NCI-H774 (cell line): ENCODE measurements at regions not wholly inside any gene's neighbourhood (a gene's known extent, or its start where the extent isn't known, plus 50 kb on each side); places are given as distances from the start of the nearest gene placed in this dataset.

Experiments used
- DNase-seq: peaks from one replicate; lab custom pipeline; 2025; lab: John Stamatoyannopoulos, UW

DNA sequence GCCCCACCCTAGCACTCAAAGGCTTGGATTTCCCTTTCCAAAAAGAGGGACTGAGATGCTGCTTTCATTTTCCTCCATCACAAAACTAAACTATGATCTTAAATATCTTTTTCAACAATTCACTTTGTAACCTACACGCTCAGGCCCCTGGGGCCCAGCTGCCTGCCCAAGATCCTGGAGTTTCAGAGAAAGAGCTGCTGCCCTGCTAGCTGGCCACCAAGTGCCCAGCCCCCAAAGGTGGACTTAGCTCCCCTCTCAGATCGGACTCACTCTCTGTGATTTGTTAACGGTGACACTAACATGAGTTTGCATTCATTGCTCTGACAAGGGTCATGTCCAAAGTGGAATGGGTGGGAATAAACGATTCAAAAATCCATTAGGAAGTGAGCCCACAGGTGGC, 119.6 kb upstream of the SMAD3 start:
- no peak for DNase-seq

DNA sequence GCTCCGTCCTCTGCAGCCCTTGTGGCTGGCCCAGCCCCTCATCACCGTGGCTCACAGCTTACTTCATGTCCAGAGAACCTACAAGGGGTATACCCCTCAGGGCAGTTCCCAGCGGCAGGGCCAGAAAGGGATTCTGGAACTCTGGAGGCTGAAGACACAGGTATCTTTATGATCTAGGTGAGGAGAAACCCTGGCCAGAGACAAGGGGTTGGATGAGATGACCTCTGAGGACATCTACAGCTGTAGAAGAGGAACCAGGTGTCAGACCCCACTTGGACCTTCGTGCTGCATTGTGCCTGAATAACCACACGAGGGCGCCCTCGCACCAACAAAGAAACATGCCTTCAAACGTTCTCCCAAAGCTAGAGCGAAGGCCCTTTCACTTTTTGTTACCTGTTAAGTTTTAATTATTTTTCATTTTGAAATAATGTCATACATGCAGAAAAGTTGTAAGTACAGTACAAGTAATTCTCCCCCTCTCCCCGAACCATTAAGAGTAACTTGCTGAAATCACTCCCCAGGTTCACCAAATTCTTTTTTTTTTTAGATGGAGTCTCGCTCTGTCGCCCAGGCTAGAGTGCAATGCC, 118.7 kb upstream of the SMAD3 start:
- DNase-seq: peak; percentile 37

DNA sequence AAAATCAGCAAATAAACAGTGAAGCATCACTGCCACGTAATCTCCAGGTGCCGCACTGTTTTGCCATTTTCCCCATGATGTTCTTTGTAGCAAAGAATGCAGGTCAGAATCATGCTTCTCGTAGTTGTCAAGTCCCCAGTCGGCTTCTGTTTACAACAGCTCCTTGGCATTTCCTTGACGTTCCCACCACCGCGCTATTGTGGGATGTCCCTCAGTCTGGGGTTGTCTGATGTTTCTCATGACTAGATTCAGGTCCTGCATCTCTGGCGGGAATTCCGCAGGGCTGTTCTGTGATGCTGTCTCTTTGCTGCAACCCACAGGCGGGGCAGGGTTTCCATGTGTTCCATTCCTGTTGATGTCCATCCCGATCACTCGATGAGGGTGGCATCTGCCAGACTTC, 117.9 kb upstream of the SMAD3 start:
- no peak for DNase-seq

DNA sequence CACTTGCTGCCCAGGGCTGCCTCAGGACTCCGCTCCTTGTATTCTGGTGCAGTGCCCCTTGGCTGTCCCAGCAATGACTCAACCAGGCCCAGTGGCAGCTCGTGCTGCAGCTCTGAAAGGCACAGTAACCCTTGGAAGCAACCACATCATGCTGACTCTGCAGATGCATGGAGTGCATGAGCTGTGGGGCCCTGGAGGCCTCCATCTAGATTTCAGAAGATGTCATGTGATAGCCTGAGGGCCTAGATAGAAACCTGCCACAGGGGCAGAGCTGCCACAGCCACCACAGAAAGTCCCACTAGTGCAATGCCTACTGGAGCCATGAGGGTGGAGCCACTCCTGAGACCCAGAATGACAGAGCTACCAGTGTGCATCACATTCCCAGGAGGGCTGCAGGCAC, 117.1 kb upstream of the SMAD3 start:
- no peak for DNase-seq

DNA sequence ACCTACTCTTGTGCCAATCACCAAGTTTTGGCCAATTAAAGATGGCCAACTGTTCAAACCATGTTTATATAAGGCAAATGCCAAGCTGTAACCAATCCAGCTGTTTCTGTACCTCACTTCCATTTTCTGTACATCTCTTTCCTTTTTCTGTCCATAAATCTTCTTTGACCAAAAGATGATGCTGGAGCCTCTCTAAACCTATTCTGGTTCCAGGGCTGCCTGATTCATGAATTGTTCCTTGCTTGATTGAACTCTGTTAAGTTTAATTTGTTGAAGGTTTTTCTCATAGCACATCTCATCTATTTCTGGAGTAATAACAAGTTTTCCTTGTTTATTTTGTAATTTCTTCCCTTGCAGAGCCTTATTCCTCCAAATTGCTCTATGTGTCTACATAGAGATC, 115.3 kb upstream of the SMAD3 start:
- DNase-seq: no peak

DNA sequence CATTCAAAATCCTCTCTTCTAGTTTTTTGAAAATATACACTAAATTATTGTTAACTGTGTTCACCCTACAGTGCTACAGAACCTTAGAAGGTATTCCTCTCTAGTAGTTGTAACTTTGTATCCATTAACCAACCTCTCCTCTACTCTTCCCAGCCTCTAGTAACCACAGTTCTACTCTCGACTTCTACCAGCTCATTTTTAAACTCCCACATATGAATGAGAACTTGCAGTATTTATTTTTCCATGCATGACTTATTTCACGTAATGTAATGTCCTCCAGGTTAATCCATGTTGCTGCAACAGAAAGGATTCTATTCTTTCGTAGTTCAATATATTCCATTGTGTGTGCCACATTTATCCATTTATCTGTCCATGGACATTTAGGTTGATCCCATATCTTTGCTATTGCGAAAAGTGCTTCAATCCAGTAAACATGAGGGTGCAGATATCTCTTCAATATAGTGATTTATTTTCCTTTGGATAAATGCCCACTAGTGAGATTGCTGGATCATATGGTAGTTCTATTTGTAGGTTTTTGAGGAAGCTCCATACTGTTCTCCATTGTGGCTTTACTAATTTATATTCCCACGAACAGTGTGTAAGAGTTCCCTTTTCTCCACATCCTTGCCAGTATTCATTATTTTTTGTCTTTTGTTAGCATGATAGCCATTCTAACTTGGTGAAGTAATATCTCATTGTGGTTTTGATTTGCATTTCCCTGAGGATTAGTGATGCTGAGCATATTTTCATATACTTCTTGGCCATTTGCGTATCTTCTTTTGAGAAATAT, 113.7 kb upstream of the SMAD3 start:
- DNase-seq: no peak

DNA sequence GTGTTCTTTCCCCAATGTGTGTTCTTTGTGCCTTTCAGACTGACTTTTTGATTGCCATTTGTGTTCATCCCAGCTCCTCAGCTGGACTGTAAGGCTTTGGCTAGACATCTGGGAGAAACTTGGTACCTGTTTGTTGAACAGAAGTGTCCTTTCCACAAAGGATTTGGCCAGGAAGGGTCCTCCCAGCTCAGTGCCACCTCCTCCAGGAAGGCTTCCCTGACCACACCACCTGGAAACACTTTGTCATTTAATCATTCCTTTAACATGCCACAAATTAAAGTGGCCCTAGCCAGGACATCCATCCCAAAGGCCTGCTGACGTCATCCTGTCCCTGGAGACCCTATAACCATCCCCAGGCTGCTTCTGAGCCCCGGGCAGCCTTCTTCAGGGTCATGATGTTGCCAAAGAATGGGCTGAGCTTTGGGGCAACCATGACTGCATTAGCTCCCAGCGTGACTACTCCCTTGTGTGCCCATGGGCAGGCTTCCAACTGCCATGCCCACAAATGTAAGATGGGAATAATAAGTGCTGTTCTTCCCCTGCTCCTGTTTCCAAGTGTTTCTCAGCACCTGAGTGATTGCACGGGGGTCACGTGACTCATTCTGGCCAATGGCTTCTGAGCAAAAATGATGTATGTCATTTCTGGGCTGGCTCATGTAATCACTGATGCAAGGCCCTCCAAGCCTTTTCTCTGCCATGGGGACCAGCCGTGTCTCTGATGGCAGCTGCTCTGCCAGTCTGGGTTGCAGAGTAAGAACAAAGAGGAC, 112.5 kb upstream of the SMAD3 start:
- no peak for DNase-seq

DNA sequence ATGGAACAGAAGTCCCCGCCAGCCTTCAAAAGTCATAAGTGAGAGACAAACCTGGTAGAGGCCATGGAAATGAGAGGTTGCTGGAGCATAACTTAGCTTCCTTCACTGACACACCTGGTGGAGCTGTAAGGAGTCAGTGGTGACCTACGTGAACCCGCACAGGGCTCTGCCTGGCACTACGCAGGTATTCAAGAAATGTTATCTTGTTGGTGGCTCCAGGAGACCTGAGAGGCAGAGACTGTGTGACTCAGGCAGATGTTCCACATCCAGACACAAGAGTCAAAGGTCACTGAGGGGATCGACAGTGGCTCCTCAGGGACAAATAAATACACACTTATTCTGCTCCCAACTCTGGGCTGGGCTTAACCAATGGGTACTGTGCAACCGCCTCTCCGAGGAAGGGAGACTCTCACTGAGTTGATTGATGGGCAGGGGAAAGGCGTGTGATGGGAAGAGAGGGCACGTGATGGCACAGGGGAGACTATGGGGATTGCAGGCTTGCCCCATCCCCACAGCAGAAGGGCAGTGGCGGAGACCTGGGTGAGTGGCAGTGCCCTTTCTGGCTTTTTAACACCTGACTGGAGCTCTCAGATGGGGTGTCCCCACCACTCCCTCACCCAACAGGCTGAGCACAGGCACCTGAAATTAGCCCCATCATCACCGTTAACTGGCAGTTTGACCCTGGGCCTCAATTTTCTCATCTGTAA, 111.7 kb upstream of the SMAD3 start:
- no peak for DNase-seq

DNA sequence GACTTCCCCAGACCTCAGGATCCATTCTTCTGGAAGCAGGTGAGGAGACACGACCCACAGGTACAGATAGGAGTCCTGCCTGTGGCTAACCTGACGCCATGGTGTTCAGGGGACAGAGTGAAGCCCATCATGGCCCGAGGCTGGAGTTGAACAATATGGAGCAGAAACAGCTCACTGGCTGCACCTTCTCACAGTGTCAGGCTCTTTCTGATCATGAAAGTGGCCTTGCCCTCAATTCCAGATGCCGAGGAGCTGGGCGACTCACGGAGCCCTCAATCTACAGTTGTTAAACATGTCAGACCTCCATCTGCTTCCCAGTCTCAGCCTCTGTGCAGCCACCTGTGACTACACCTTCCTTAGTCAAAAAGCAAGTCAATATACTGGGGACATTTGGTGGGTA, 110.8 kb upstream of the SMAD3 start:
- DNase-seq: no peak

DNA sequence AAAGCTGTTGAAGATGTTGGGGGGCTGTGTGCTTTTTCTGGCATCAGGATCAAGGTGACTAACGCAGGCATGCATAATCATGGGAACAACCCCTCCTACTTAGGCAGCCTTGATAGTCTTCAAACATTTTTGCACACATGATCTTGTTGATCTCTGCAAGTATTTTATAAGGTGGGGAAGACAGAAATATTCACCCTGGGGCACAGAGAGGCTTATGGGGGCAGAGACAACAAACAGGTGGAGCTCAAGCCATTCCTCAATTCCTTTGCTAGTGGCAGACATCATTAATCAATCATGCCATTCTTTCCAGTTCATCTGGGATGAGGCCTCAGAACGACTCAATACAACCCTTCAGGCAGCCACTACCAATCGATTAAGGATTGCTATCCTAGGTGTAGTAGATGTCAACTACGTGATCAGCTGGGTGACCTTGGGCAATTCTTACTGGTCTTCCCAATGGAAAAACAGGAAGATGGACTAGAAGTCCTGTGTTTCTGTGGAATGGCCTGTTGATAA, 110.3 kb upstream of the SMAD3 start:
- no peak for DNase-seq

DNA sequence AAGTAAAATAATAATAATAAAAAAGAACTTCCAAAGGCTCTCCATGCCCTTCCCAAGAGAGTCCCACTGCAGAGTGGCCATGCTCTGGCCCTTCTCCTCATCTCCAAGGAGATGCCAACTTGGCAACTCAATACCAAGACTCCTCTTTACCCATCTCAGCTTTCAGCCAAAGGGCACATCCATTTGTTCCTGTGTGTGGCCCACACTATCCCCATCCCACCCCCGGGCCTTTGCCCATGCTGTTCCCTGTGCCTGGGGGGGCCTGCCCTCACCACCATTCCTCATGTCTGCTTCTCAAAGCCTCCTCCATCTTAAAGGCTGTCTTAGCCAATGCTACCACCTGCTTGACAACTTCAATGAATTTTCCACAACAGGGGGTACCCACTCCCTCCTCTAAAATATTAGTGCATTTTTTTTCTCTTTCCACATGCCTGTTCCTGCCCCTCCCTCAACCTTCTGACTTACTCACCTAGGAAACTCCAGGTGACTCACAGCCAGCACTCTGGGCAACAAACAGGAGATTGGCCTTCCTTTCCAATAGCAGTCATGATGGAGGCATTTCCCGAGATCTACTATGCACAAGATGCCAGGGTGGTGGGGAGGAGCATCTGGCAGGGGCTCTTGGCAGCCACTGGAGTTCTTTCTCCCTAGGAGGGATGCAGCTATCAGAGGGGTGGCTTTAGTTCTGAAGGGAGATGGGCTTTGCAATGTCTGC, 109.4 kb upstream of the SMAD3 start:
- DNase-seq: no peak

DNA sequence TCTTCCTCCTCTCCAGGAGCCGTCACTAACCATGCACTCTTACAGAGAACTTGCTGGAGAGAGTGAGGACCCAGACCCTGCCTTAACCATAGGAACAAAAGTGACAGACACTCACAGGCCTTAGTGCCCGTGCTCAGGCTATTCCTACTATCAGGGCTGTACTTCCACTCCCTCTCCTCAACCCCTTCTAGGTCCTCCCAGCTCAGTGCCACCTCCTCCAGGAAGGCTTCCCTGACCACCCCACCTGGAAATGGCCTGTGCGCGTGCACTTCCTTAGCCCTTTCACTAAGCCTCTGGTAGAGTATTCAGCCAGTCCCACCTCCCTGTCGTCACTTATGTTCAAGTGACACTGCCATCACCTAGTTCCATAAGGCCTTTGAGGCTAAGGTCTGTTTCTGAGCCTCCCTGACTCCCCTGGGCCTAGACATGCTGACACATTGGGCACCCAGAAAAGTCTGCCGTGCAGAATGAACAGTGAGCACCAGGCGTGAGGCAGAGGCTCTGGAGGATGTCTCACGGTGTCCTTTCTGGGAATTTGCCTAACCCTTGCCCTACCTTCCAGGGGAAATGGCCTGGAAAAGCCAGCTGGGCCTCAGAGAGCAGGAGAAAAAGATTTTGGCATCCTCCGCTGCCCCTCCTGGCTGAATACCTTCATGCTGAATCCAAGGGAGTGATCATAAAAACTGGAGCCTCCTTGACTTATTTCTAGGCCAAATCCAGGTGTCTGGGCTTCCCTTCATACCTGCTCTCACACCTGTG, 108.6 kb upstream of the SMAD3 start:
- DNase-seq: no peak

DNA sequence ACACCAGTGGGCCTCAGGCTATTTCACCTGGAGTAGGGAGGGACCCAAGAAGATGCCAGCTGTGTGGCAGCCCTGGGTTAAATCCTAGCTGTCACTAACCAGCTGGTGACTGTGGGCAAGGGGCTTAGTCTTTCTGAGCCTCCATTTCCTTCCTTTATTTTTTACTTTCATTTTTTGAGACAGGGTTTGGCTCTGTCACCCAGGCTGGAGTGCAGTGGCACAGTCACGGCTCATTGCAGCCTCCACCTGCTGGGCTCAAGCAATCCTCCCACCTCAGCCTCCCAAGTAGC, 108.0 kb upstream of the SMAD3 start:
- no peak for DNase-seq

DNA sequence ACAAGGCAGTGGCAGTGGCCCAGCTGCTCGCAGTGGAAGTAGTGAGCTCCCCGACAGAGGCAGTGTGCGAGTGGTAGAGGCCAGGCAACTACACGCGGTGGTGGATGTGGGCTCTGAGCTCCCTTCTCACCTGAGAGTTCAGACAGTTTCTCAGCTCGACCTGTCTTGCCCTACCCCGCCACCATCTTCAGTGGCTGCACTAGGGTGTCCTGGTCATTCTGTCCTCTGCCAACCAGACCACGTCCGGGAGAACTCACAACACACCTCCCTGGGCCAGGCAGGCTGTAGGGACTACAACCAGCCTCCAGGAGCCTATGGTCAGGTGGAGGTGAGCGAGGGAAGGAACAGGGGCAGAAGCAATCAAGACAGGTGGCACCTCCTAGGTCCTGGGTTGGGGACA, 106.3 kb upstream of the SMAD3 start:
- no peak for DNase-seq

DNA sequence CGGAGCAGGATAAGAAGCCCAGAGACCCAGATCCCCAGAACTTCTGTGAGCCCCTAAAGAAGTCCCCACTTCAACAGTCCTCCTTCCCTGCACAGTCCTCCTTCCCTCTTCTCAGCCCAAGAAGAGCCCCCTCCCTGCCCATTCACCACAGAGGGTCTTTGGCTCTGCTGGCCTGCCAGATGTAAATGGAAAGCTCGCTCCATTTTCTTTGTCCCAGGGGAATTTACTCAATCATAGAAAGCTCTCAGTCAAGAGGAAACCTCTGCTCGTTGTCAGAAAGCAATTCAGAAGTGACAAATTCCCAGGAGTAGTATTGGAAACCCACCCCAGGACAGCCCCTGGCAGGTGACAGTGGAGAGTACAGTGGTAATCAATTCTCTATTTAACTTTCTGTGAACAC, 105.5 kb upstream of the SMAD3 start:
- no peak for DNase-seq

DNA sequence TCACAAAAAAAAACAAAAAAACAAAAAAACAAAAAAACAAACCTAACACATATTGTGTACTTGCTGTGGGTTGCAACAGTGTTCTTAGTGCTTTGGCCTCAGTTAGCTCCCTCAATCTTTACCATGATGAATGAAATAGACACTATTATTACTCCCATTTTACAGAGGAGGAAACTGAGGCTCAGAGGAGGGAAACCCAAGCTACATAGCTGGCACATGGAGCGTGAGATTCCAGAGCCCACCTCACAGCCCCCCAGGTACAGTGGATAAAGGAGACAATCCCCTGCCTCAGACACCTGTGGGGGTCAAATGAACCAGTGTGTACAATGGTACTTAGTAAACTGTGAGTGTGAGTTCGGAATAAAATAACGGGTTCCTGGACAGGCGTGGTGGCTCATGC, 104.9 kb upstream of the SMAD3 start:
- DNase-seq: no peak

DNA sequence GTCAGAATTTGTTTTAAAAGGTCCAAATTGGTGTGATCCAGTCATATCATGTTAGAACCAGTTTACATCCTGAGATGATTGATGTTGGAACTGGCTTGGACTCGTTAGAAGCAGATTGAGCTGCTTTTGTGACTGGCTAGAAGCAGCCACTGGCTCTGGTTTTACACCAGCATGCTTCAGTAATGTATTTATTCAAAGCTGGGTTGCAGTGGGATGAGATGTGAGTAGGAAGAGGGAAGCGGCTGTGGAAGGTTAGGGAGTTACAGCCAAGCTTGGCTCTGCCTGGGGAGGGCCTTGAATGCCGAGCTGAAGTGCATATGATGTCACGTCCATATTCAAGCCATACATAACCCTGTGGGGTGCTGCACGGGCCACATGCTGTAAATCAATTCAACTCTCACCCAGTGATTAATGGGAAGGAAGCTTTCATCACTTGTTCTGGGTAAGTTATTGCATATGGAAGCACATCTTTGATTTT, 104.0 kb upstream of the SMAD3 start:
- no peak for DNase-seq

DNA sequence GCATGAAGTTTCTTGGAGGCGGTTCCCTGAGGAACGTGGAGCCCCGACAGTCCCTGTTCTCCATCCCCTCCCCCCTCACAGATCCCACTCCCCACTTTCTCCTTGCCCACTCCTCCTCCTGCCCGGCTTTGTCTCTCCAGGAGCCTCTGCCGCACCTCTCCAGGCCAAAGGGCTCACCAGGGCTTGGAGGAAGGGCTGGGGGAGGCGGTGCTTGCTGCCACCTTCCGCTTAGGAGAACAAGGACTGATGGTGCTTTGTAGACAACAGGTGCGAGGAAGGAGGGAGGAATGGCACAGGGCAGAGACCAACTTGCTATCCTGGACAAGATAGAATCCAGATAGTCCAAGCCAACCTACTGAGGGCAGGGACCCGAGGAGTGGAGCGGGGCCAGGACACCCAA, 103.5 kb upstream of the SMAD3 start:
- DNase-seq: no peak

DNA sequence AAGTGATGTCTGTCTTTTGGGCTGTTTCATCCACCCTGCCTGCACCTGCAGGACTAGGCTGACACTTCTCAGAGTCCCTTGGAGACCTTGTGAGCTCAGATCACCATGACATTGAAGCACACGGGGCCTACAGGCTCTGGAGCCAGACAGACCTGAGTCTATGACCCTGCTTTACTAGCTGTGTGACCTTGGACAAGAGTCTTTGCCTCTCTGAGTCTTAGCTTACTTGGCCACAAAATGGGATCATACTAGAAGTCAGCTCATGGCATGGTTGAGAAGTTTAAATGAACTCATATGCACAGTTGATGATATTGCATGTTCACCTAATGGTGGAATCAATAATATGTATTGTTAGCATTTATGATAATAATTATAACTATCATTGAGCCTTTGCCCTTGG, 102.9 kb upstream of the SMAD3 start:
- DNase-seq: no peak

DNA sequence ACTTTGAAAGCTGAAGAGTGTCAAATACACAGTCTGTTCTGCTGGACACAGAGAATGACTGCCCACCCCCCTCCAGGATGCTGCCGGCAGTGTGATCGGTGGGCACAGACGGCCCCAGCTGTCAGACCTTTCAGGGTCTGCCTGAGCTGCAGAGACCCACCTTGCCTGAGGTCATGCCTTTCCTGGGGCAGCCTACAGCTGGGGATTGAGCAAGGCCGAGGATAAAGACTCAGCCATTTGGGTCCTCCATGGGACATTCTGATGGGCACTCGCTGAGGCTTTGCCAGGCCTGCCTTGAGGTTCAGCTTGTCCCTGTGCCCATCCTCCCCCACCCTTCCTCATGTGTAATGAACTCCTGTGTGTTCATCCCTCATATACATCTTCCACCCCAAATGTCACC, 102.3 kb upstream of the SMAD3 start:
- no peak for DNase-seq

DNA sequence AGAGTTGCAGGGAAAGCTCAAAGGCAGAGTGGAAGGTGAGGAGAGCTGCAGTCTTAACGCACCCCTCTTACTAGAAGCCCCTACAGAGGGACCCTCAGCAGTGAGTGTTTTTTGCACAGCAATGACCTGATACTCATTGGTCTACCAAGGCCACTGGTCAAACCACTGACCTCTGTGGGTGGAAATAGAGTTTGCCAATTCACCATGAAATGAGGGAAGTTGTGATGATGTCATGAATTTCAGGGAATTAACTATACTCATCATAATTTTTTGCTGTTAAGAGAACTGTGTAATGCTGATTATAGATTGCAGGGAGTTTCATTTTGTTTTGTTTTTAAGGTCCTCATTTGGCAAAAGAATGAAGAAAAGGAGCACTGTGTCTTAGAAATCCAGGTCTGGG, 101.7 kb upstream of the SMAD3 start:
- no peak for DNase-seq
